ENCODE measurements at regions not wholly inside any gene's neighbourhood (a gene's known extent, or its start where the extent isn't known, plus 50 kb on each side); places are given as distances from the start of the nearest gene placed in this dataset.
A peak's percentile ranks its signal among the peaks of the same experiment; 100 is the strongest.

DNA sequence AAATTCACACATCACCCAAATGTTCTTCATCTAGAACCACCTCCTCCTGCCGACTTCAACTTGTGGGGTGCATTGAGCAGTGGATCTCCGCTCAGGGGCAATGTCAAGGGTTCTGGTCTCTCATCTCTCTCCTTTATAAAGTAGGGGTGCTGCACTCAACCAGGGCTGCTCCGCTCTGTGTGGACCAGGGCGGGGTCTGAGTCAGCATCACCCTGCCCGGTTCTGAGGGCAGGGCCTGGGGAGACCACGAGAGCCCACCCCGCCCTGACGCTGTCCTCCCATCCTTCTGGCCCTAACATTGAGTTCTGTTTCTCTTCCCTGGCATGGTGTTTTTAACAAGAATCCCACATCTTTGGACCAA is 311.6 kb upstream of the DIO3 start:
- WGBS, 2 donors, result 89 to 90% methylated on average over 8 of the region's 8 CpGs
- no peaks in the 10 kb centered on the region for H3K4me1 ChIP-seq (ENCODE audit: control insufficient read depth in 1 of 2, insufficient read depth in 2 of 2, low read length in 2 of 2)
- no peaks in the 10 kb centered on the region for H3K9me3 ChIP-seq (ENCODE audit: control insufficient read depth, low read length)
- DNase-seq, result no peak
- intact Hi-C loops (cut with DNase I), result no loop called here
- H3K27ac ChIP-seq (ENCODE audit: low read depth in 1 of 2, low read length in 2 of 2), result no peak overlapping the region
- no peak overlapping the region for H3K4me3 ChIP-seq (ENCODE audit: low read length in 2 of 2)
- no peaks in the 10 kb centered on the region for H3K36me3 ChIP-seq (ENCODE audit: control insufficient read depth in 1 of 2, insufficient read depth in 2 of 2, low read length in 1 of 2)
- no peak for ATAC-seq (ENCODE audit: low FRiP score)
- no peaks in the 10 kb centered on the region for H3K27me3 ChIP-seq (ENCODE audit: control insufficient read depth in 1 of 2, insufficient read depth in 2 of 2, low read length in 1 of 2)

DNA sequence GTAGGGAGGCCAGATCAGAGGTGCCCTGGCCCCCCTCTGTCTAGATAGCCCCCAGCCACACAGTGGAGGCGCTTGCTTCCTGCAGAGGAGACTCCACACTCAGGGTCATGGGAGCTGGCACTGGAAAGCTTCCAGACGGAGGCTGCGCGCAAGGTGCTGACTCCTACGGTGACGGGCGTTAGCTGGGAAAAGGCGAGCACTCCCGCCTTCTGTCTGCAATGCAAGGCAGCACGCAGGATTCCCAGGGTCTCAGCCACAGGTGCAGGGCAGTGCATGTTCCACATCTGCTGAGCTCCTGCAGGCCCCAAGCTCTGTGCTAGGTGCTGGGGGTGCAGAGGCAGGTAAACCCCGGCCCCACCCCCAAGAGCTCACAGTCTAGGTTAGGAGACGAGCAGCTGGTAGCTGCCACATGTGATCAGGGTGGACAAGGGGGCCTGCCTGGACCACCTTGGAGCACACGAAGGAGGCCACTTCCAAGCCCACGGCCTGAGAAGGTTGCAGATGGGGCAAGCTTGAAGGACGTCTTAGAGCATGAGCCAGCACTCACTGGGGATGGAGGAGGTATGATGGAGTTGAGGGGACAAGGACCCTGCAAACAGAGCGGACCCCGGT is 310.9 kb upstream of the DIO3 start:
- 80 to 81% methylated on average over 17 of the region's 17 CpGs for WGBS, 2 donors
- ATAC-seq (ENCODE audit: low FRiP score), result no peak
- intact Hi-C loops (cut with DNase I), result no loop called here

DNA sequence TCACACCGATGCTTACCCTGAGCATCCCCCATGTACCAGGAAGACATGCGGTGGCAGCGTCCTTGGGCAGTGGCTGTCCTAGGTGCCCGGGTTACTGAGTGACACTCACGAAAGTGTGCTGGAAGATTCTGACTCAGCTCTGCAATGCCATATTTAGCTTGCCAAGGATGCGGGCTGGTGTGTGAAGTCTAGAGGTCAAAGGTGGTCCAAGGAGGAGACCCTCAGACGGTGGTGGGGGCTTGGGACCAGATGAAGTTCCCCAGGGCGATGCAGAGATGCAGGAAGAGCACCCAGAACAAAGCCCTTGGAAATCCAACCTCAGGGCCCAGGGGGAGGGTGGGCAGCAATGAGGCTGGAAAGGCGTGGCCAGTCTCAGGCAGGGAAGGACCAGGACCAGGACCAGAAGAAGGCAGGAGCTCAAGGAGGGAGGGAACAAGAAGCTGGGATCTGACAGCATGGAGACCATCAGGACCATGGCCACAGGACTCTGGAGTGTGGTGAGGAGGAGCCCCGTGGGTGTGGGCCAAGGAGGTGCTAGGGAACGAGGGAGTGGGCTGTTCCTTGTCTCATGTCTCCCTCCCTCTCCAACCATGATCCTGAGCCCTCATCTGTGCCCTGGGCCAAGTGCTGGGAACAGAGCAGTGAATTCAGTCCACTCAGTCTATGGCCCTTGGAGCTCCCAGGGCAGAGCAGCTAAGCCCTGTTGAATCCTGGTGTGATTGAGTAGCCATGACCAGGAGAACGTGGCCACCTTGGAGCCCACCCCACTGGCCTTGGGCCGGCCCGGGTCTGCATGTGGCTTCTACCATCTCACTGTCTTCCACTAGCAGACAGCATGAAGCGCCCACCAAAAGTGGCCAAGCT is 310.1 kb upstream of the DIO3 start:
- no peaks in the 10 kb centered on the region for H3K4me1 ChIP-seq (ENCODE audit: control insufficient read depth in 1 of 2, insufficient read depth in 2 of 2, low read length in 2 of 2)
- 84 to 85% methylated on average over 15 of the region's 15 CpGs for WGBS, 2 donors

More for the DNA sequence above, 310.9 kb upstream of the DIO3 start:
- H3K9me3 ChIP-seq (ENCODE audit: control insufficient read depth, low read length), result no peaks in the 10 kb centered on the region
- DNase-seq, result no peak
- H3K4me1 ChIP-seq (ENCODE audit: control insufficient read depth in 1 of 2, insufficient read depth in 2 of 2, low read length in 2 of 2), result no peaks in the 10 kb centered on the region
- H3K27me3 ChIP-seq (ENCODE audit: control insufficient read depth in 1 of 2, insufficient read depth in 2 of 2, low read length in 1 of 2), result no peaks in the 10 kb centered on the region
- no peaks in the 10 kb centered on the region for H3K36me3 ChIP-seq (ENCODE audit: control insufficient read depth in 1 of 2, insufficient read depth in 2 of 2, low read length in 1 of 2)
- no peak overlapping the region for H3K4me3 ChIP-seq (ENCODE audit: low read length in 2 of 2)
- H3K27ac ChIP-seq (ENCODE audit: low read depth in 1 of 2, low read length in 2 of 2), result no peak overlapping the region

DNA sequence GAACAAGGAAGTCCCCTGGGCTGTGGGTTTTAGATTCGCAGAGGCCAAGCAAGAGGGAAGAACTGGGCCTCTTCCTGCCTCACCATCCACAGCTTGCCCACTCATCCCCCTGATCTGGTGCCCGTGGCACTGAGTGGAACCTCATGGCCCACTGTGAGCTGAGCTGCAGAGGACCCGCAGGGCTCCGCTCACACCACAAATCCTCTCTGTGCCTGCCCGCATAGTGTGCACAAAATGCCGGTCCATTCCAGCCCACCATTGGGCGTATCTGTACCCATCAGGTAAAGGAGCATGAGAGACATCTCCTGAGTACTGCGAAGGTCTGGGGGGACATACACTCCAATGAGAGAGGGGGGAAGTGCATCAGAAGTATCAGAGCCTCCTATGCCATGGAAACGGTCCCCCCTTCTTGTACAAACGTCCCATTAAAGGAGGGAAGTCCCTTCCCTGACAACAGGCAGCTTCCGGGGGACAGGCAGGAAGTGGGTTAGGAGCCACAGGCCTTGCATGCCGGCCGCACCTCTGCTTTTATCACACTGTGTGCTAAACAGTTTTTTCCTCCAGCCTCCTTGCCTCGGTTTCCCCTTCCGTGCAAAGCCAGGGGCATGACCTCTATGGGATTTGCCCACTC is 309.4 kb upstream of the DIO3 start:
- Histone ChIP-seq H3K27ac (ENCODE audit: low read depth in 1 of 2, low read length in 2 of 2) (no peak overlapping the region), H3K4me1 (ENCODE audit: control insufficient read depth in 1 of 2, insufficient read depth in 2 of 2, low read length in 2 of 2) (no peaks in the 10 kb centered on the region), H3K4me3 (ENCODE audit: low read length in 2 of 2) (no peak overlapping the region), H3K36me3 (ENCODE audit: control insufficient read depth in 1 of 2, insufficient read depth in 2 of 2, low read length in 1 of 2) (no peaks in the 10 kb centered on the region), H3K27me3 (ENCODE audit: control insufficient read depth in 1 of 2, insufficient read depth in 2 of 2, low read length in 1 of 2) (no peaks in the 10 kb centered on the region), H3K9me3 (ENCODE audit: control insufficient read depth, low read length) (no peaks in the 10 kb centered on the region)
- no peak for ATAC-seq (ENCODE audit: low FRiP score)
- intact Hi-C loops (cut with DNase I), result no loop called here
- 82 to 90% methylated on average over 15 of the region's 15 CpGs for WGBS, 2 donors
- no peak for DNase-seq

More for the DNA sequence above, 310.1 kb upstream of the DIO3 start:
- intact Hi-C loops (cut with DNase I), result no loop called here
- Histone ChIP-seq H3K27me3 (ENCODE audit: control insufficient read depth in 1 of 2, insufficient read depth in 2 of 2, low read length in 1 of 2) (no peaks in the 10 kb centered on the region), H3K36me3 (ENCODE audit: control insufficient read depth in 1 of 2, insufficient read depth in 2 of 2, low read length in 1 of 2) (no peaks in the 10 kb centered on the region), H3K4me3 (ENCODE audit: low read length in 2 of 2) (no peak overlapping the region), H3K9me3 (ENCODE audit: control insufficient read depth, low read length) (no peaks in the 10 kb centered on the region), H3K27ac (ENCODE audit: low read depth in 1 of 2, low read length in 2 of 2) (no peak overlapping the region)
- DNase-seq (no peak), ATAC-seq (ENCODE audit: low FRiP score) (no peak)

DNA sequence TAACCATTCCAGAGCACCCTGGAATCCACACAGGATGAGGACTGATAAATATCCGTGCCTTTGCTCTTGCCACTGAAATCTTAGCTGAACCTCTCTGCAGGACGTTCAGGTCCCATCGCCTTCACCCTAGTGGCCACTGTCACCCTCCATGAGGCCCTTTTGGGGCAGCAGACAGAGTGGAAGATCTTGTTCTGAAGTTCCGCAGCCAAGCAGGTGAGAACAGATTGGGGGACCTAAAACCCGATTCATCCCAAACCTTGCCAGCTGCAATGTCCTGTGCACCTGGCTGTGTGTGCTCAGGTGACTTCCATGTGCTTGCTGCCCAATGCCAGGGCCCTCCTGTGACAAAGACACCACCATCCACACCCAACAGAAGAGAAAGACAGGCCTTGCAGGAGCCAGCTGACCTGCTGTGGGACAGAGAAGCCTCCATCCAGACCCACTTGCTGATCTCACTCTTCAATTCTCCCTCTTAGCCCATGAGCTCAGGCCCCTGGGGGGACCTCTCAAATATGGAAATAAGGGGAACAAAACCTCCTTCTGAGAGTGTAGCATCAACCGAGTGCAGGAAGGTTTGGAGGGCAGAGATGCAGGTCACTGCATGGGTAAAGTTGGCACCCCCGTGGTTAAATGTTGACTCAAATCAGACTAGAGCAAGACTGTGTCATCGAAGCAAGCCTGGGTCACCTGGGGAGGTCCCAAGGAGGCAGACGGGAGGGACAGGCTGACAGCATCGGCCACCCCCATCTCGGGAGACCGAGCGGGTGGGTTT is 308.7 kb upstream of the DIO3 start:
- WGBS, 2 donors, result 84 to 85% methylated on average over 13 of the region's 13 CpGs
- no peaks in the 10 kb centered on the region for H3K4me1 ChIP-seq (ENCODE audit: control insufficient read depth in 1 of 2, insufficient read depth in 2 of 2, low read length in 2 of 2)
- intact Hi-C loops (cut with DNase I), result no loop called here
- no peak for DNase-seq
- H3K27ac ChIP-seq (ENCODE audit: low read depth in 1 of 2, low read length in 2 of 2), result no peak overlapping the region
- H3K36me3 ChIP-seq (ENCODE audit: control insufficient read depth in 1 of 2, insufficient read depth in 2 of 2, low read length in 1 of 2), result no peaks in the 10 kb centered on the region
- ATAC-seq (ENCODE audit: low FRiP score), result no peak
- no peak overlapping the region for H3K4me3 ChIP-seq (ENCODE audit: low read length in 2 of 2)
- H3K9me3 ChIP-seq (ENCODE audit: control insufficient read depth, low read length), result no peaks in the 10 kb centered on the region
- no peaks in the 10 kb centered on the region for H3K27me3 ChIP-seq (ENCODE audit: control insufficient read depth in 1 of 2, insufficient read depth in 2 of 2, low read length in 1 of 2)

DNA sequence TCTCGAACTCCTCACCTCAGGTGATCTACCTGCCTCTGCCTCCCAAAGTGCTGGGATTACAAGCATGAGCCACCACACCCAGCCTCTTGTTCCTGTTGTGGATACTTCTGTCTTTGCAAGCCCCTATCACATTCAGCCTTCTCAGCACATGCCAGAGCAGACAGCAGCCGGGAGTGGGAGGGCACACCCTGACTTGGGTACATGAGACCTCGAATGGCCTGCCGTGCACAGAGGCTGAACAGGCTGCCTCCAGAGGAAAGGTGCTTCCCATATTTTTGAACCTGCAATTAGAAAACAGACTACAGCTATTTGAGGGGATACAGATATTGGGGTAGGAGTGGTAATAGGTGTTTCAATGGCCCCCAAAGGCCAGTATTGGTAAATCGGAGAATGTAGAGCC is 307.3 kb upstream of the DIO3 start:
- DNase-seq (no peak), ATAC-seq (ENCODE audit: low FRiP score) (no peak)
- 86 to 87% methylated on average over 5 of the region's 5 CpGs for WGBS, 2 donors
- H3K4me1 ChIP-seq (ENCODE audit: control insufficient read depth in 1 of 2, insufficient read depth in 2 of 2, low read length in 2 of 2), result no peaks in the 10 kb centered on the region
- no peak overlapping the region for H3K27ac ChIP-seq (ENCODE audit: low read depth in 1 of 2, low read length in 2 of 2)
- no peaks in the 10 kb centered on the region for H3K9me3 ChIP-seq (ENCODE audit: control insufficient read depth, low read length)
- intact Hi-C loops (cut with DNase I), result no loop called here
- no peaks in the 10 kb centered on the region for H3K27me3 ChIP-seq (ENCODE audit: control insufficient read depth in 1 of 2, insufficient read depth in 2 of 2, low read length in 1 of 2)
- H3K4me3 ChIP-seq (ENCODE audit: low read length in 2 of 2), result no peak overlapping the region
- H3K36me3 ChIP-seq (ENCODE audit: control insufficient read depth in 1 of 2, insufficient read depth in 2 of 2, low read length in 1 of 2), result no peaks in the 10 kb centered on the region

DNA sequence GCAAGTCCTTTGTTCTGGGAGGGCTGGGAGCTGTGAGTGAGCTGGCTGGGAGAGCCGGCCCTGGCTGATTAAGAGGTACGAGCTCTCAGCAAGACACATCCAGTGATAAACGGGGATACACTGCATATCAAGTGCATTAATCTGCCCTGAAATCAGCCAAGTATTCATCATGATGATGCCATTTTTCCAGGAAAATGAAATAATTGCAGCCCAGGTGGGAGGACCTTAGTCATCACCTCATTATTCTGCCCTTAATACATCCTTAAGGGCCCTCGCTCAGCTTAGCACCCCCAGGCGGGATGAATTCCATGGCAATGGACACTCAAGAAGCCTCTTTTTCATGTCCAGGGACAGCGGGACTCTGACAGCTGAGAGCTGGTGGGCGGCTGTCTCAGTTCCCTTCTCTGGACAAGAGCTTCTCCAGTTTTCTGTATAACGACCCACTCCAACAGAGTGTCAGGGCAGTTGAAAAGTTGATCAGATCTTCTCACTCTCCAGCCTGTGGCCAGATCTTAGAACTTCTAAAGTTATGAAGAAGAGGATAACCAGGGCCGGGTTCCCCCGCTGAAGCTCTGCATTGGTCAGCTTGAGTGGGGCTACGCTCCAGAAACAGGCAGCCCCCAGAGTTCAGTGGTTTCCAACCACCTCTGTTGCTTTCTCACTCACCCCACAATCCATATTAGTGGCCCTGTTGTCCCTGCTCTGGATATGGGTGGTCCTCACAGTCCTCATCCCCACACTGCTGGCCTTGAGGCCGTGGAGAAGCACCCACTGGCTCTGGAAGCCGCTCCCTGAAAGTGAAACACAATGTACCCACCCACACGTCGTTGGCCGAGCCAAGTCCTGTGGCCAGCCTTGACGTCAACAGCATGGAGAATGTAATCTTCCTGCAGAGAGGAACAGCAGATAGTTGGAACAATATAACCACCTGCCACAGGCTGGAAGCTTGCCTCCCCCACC is 306.2 kb upstream of the DIO3 start:
- WGBS, 2 donors, result 66 to 70% methylated on average over 17 of the region's 17 CpGs
- H3K27ac ChIP-seq (ENCODE audit: low read depth in 1 of 2, low read length in 2 of 2), result no peak overlapping the region
- H3K4me1 ChIP-seq (ENCODE audit: control insufficient read depth in 1 of 2, insufficient read depth in 2 of 2, low read length in 2 of 2), result no peaks in the 10 kb centered on the region
- no peaks in the 10 kb centered on the region for H3K27me3 ChIP-seq (ENCODE audit: control insufficient read depth in 1 of 2, insufficient read depth in 2 of 2, low read length in 1 of 2)
- intact Hi-C loops (cut with DNase I), result no loop called here
- H3K9me3 ChIP-seq (ENCODE audit: control insufficient read depth, low read length), result no peaks in the 10 kb centered on the region
- no peaks in the 10 kb centered on the region for H3K36me3 ChIP-seq (ENCODE audit: control insufficient read depth in 1 of 2, insufficient read depth in 2 of 2, low read length in 1 of 2)
- DNase-seq, result peak in 1 of 2 donors; percentile 81
- no peak overlapping the region for H3K4me3 ChIP-seq (ENCODE audit: low read length in 2 of 2)
- peak; percentile 67 for ATAC-seq (ENCODE audit: low FRiP score)

DNA sequence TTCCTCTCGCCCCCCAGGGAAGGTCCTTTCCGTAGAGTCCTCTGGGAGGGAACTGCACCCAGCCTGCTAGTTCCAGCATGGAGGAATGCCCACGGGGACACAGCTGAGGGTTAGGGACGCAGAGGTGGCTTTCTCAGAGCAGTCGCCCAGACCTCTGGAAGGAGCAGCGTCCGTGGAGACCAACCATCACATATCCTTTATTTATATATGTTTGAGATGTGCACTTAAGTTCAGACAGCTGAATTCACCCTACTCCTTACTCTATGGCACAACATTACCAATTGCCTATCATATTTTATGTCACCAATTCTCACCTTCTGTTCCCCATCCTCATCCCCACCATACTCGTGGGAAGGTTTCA is 305.6 kb upstream of the DIO3 start:
- 74 to 76% methylated on average over 8 of the region's 8 CpGs for WGBS, 2 donors
- no peaks in the 10 kb centered on the region for H3K4me1 ChIP-seq (ENCODE audit: control insufficient read depth in 1 of 2, insufficient read depth in 2 of 2, low read length in 2 of 2)
- no peaks in the 10 kb centered on the region for H3K9me3 ChIP-seq (ENCODE audit: control insufficient read depth, low read length)
- no peak overlapping the region for H3K4me3 ChIP-seq (ENCODE audit: low read length in 2 of 2)
- H3K36me3 ChIP-seq (ENCODE audit: control insufficient read depth in 1 of 2, insufficient read depth in 2 of 2, low read length in 1 of 2), result no peaks in the 10 kb centered on the region
- no peak for DNase-seq
- intact Hi-C loops (cut with DNase I), result no loop called here
- no peak for ATAC-seq (ENCODE audit: low FRiP score)
- no peak overlapping the region for H3K27ac ChIP-seq (ENCODE audit: low read depth in 1 of 2, low read length in 2 of 2)
- H3K27me3 ChIP-seq (ENCODE audit: control insufficient read depth in 1 of 2, insufficient read depth in 2 of 2, low read length in 1 of 2), result no peaks in the 10 kb centered on the region
